ENCODE measurements at regions not wholly inside any gene's neighbourhood (a gene's known extent, or its start where the extent isn't known, plus 50 kb on each side); places are given as distances from the start of the nearest gene placed in this dataset.
"Not testable (repeated sequence)": the region's sequence is repeated elsewhere in the genome, so short reads cannot be mapped to it uniquely, and the experiment has no call there.

GRCh38 chr5:21419383-21419782 is 1431.4 kb upstream of the CDH18 start:
- no peaks in the 10 kb centered on the region for H3K4me1 ChIP-seq (ENCODE audit: control insufficient read depth, extremely low read depth, insufficient read depth, low read length)
- TF ChIP-seq EZH2 (IDR thresholded peaks at IDR 0.05; ENCODE audit: borderline replicate concordance, low read depth, low read length, severe bottlenecking) (no peak), GATA2 (IDR thresholded peaks at IDR 0.05; ENCODE audit: insufficient read depth, insufficient read length, low read depth, low read length) (no peak), MYC (IDR thresholded peaks at IDR 0.05; ENCODE audit: low read depth, low read length) (no peak), POLR2AphosphoS5 (IDR thresholded peaks at IDR 0.05; ENCODE audit: insufficient read depth, low read depth, low read length) (no peak), POLR2A (IDR thresholded peaks at IDR 0.05; ENCODE audit: low read depth, low read length) (no peak), FOS (IDR thresholded peaks at IDR 0.05; ENCODE audit: borderline replicate concordance, insufficient read depth, low read length) (no peak), CTCF (IDR thresholded peaks at IDR 0.05; ENCODE audit: extremely low read depth in 1 of 2, insufficient read depth in 1 of 2, low read depth in 1 of 2, low read length in 2 of 2) (no peak), MAX (IDR thresholded peaks at IDR 0.05; ENCODE audit: insufficient read depth, insufficient read length) (no peak), JUN (IDR thresholded peaks at IDR 0.05; ENCODE audit: borderline replicate concordance, insufficient read depth, insufficient read length, low read depth) (no peak)
- no peaks in the 10 kb centered on the region for H3K36me3 ChIP-seq (ENCODE audit: control insufficient read depth in 2 of 2, extremely low read depth in 1 of 2, insufficient read depth in 2 of 2, low read length in 2 of 2)
- dilution Hi-C loops (cut with MboI; ENCODE audit: extremely low pct_ligation_motif_present, low sequenced_read_pairs) = no loop called here
- H3K4me2 ChIP-seq (ENCODE audit: insufficient read depth, low read length) = no peak overlapping the region
- ChIA-PET POLR2A (no interaction called here), CTCF (interaction anchor here (1.0 kb wide), 1 partner anchor 22 kb away, joined by 3 read pairs; no protein-coding TSS in a partner anchor)
- H3K9me3 ChIP-seq (replicated peaks; ENCODE audit: control insufficient read depth, insufficient read depth, low read length) = no peaks in the 10 kb centered on the region
- H2AFZ ChIP-seq (ENCODE audit: low read depth, low read length) = no peak overlapping the region
- no peaks in the 10 kb centered on the region for H3K27me3 ChIP-seq (ENCODE audit: control insufficient read depth in 2 of 2, insufficient read depth in 2 of 2, low read length in 2 of 2)
- H3K4me3 ChIP-seq (replicated peaks in 1 of 3; ENCODE audit: insufficient read depth in 1 of 3, low read depth in 1 of 3, low read length in 3 of 3) = no peak overlapping the region
- no TSS peak for BruUV-seq (replicated peaks)
- DNase-seq (ENCODE audit: low read depth, low spot score) = no peak
- intact Hi-C loops (cut with micrococcal nuclease) = no loop called here
- no peak overlapping the region for H3K9ac ChIP-seq (replicated peaks; ENCODE audit: extremely low read depth, insufficient read depth, low read length)
- FAIRE-seq = no peak
- no peaks in the 10 kb centered on the region for H3K9me1 ChIP-seq (replicated peaks; ENCODE audit: control insufficient read depth, extremely low read depth, insufficient read depth, low read length)
- no peaks in the 10 kb centered on the region for H4K20me1 ChIP-seq (replicated peaks; ENCODE audit: control insufficient read depth, extremely low read depth, insufficient read depth, low read length)
- H3K27ac ChIP-seq (ENCODE audit: insufficient read depth, low read depth, low read length) = no peak overlapping the region
- H3K79me2 ChIP-seq (ENCODE audit: control insufficient read depth, insufficient read depth, low read length) = no peaks in the 10 kb centered on the region

GRCh38 chr5:21402089-21402488 is 1414.1 kb upstream of the CDH18 start:
- POLR2A ChIA-PET; H3K9ac ChIP-seq (replicated peaks; ENCODE audit: extremely low read depth, insufficient read depth, low read length); intact Hi-C loops (cut with micrococcal nuclease); H3K9me1 ChIP-seq (replicated peaks; ENCODE audit: control insufficient read depth, extremely low read depth, insufficient read depth, low read length); dilution Hi-C loops (cut with MboI; ENCODE audit: extremely low pct_ligation_motif_present, low sequenced_read_pairs); H3K4me1 ChIP-seq (ENCODE audit: control insufficient read depth, extremely low read depth, insufficient read depth, low read length); BruUV-seq (replicated peaks); H2AFZ ChIP-seq (ENCODE audit: low read depth, low read length); H3K36me3 ChIP-seq (ENCODE audit: control insufficient read depth in 2 of 2, extremely low read depth in 1 of 2, insufficient read depth in 2 of 2, low read length in 2 of 2); CTCF ChIA-PET; H3K4me3 ChIP-seq (replicated peaks in 1 of 3; ENCODE audit: insufficient read depth in 1 of 3, low read depth in 1 of 3, low read length in 3 of 3); H3K9me3 ChIP-seq (replicated peaks; ENCODE audit: control insufficient read depth, insufficient read depth, low read length); FAIRE-seq; H4K20me1 ChIP-seq (replicated peaks; ENCODE audit: control insufficient read depth, extremely low read depth, insufficient read depth, low read length); H3K79me2 ChIP-seq (ENCODE audit: control insufficient read depth, insufficient read depth, low read length); DNase-seq (ENCODE audit: low read depth, low spot score); H3K4me2 ChIP-seq (ENCODE audit: insufficient read depth, low read length); H3K27me3 ChIP-seq (ENCODE audit: control insufficient read depth in 2 of 2, insufficient read depth in 2 of 2, low read length in 2 of 2); H3K27ac ChIP-seq (ENCODE audit: insufficient read depth, low read depth, low read length): not testable (repeated sequence)

Data from endothelial cell of umbilical vein (primary cell).